ENCODE measurements at regions not wholly inside any gene's neighbourhood (a gene's known extent, or its start where the extent isn't known, plus 50 kb on each side); places are given as distances from the start of the nearest gene placed in this dataset.

DNA sequence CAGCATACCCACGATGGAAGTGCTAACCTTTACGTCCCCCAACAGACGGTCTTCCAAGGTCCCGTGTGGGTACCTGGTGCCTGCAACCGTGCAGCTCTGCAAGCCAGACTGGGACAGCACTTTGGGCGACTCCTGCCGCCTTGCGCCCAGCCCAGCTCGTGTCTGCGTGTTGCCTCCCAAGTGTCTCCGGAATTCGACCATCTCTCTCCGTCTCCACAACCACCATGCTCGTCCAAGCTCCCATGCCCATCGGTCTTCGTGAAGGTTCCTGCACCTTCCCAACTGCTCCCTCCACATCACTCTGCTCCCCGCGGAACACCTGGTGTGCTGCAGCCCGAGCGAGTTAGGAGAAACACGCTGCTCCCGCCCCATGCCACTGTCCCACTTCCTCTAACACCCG lies 173.2 kb upstream of the AFDN start:
- H3K79me2 ChIP-seq (ENCODE audit: insufficient read depth, low read length): no peaks in the 10 kb centered on the region
- TF ChIP-seq EZH2phosphoT487 (conservative IDR thresholded peaks at IDR 0.05; ENCODE audit: low read length): no peak
- TF ChIP-seq, protein P1, sequence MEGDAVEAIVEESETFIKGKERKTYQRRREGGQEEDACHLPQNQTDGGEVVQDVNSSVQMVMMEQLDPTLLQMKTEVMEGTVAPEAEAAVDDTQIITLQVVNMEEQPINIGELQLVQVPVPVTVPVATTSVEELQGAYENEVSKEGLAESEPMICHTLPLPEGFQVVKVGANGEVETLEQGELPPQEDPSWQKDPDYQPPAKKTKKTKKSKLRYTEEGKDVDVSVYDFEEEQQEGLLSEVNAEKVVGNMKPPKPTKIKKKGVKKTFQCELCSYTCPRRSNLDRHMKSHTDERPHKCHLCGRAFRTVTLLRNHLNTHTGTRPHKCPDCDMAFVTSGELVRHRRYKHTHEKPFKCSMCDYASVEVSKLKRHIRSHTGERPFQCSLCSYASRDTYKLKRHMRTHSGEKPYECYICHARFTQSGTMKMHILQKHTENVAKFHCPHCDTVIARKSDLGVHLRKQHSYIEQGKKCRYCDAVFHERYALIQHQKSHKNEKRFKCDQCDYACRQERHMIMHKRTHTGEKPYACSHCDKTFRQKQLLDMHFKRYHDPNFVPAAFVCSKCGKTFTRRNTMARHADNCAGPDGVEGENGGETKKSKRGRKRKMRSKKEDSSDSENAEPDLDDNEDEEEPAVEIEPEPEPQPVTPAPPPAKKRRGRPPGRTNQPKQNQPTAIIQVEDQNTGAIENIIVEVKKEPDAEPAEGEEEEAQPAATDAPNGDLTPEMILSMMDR (IDR thresholded peaks at IDR 0.05; ENCODE audit: insufficient read depth, low read length, poor library complexity, severe bottlenecking): no peak
- no peaks in the 10 kb centered on the region for H4K20me1 ChIP-seq (ENCODE audit: low read depth, low read length)
- H3K4me2 ChIP-seq (ENCODE audit: low read depth, low read length, poor library complexity, severe bottlenecking): no peak overlapping the region
- H3K9me2 ChIP-seq (replicated peaks; ENCODE audit: insufficient read depth, low read length): no peaks in the 10 kb centered on the region
- no peak overlapping the region for H3K4me3 ChIP-seq (ENCODE audit: insufficient read depth, low read length, poor library complexity, severe bottlenecking)
- no peaks in the 10 kb centered on the region for H3K27me3 ChIP-seq (ENCODE audit: low read length)
- no peaks in the 10 kb centered on the region for H3F3A ChIP-seq (ENCODE audit: insufficient read depth)
- no peaks in the 10 kb centered on the region for H3K36me3 ChIP-seq (ENCODE audit: low read length)
- H3K9me3 ChIP-seq (ENCODE audit: insufficient read depth, low read length): no peaks in the 10 kb centered on the region
- no peak overlapping the region for H3K9ac ChIP-seq (ENCODE audit: low read length)
- H2AFZ ChIP-seq (ENCODE audit: low read depth, low read length, severe bottlenecking): no peak overlapping the region
- H3K27ac ChIP-seq (ENCODE audit: low read depth, low read length): no peak overlapping the region

DNA sequence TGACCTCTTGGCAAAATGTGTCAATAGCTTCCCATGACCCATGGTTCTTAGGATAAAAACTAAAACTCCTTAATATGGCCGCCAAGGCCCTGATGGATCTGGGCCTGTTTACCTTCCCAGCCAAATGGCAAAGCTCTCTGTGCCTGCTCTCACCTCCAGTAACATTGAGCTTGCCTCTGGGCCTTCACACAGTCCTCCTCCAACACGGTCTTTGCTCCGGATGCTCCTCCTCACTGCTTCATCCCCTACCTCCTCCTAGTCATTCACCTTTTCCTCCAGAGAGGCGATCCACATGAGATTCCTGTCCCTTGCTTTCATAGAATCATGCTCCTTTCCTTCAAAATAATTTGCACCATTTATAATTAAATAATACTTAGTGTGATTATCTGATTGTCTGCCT lies 172.3 kb upstream of the AFDN start:
- H3K4me2 ChIP-seq (ENCODE audit: low read depth, low read length, poor library complexity, severe bottlenecking): no peak overlapping the region
- H3F3A ChIP-seq (ENCODE audit: insufficient read depth): no peaks in the 10 kb centered on the region

DNA sequence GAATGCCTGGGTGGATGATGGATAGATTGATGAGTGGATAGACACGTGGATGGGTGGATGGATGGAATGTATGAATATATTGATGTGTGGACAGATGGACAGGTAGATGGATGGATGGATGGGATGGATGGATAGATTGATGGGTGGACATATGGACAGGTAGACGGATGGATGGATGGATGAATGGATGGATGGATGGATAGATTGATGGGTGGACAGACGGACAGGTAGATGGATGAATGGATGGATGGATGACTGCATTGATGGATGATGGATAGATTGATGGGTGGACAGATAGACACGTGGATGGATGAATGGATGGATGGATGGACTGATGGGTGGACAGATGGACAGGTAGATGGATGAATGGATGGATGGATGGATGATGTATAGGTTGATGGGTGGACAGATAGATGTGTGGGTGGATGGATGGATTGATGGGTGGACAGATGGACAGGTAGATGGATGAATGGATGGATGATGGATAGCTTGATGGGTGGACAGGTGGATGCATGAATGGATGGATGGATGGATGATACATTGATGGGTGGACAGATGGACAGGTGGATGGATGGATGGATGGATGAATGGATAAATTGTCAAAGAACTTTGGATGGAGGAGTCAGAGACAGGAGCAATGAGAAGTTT lies 171.4 kb upstream of the AFDN start:
- Histone ChIP-seq H3F3A (ENCODE audit: insufficient read depth) (no peaks in the 10 kb centered on the region), H3K36me3 (ENCODE audit: low read length) (no peaks in the 10 kb centered on the region), H3K79me2 (ENCODE audit: insufficient read depth, low read length) (no peaks in the 10 kb centered on the region), H3K9me3 (ENCODE audit: insufficient read depth, low read length) (no peaks in the 10 kb centered on the region), H3K4me2 (ENCODE audit: low read depth, low read length, poor library complexity, severe bottlenecking) (no peak overlapping the region), H2AFZ (ENCODE audit: low read depth, low read length, severe bottlenecking) (no peak overlapping the region), H3K9ac (ENCODE audit: low read length) (no peak overlapping the region), H3K27ac (ENCODE audit: low read depth, low read length) (no peak overlapping the region), H3K27me3 (ENCODE audit: low read length) (no peaks in the 10 kb centered on the region), H3K9me2 (replicated peaks; ENCODE audit: insufficient read depth, low read length) (no peaks in the 10 kb centered on the region), H3K4me3 (ENCODE audit: insufficient read depth, low read length, poor library complexity, severe bottlenecking) (no peak overlapping the region), H4K20me1 (ENCODE audit: low read depth, low read length) (no peaks in the 10 kb centered on the region)
- TF ChIP-seq, protein P1 (IDR thresholded peaks at IDR 0.05; ENCODE audit: insufficient read depth, low read length, poor library complexity, severe bottlenecking): no peak
- TF ChIP-seq EZH2phosphoT487 (conservative IDR thresholded peaks at IDR 0.05; ENCODE audit: low read length): no peak

More for the DNA sequence above, 172.3 kb upstream of the AFDN start:
- no peaks in the 10 kb centered on the region for H3K9me3 ChIP-seq (ENCODE audit: insufficient read depth, low read length)
- no peaks in the 10 kb centered on the region for H3K9me2 ChIP-seq (replicated peaks; ENCODE audit: insufficient read depth, low read length)
- no peak overlapping the region for H3K9ac ChIP-seq (ENCODE audit: low read length)
- H3K4me3 ChIP-seq (ENCODE audit: insufficient read depth, low read length, poor library complexity, severe bottlenecking): no peak overlapping the region
- no peaks in the 10 kb centered on the region for H4K20me1 ChIP-seq (ENCODE audit: low read depth, low read length)
- H3K36me3 ChIP-seq (ENCODE audit: low read length): no peaks in the 10 kb centered on the region
- H3K27me3 ChIP-seq (ENCODE audit: low read length): no peaks in the 10 kb centered on the region
- no peak overlapping the region for H3K27ac ChIP-seq (ENCODE audit: low read depth, low read length)
- H3K79me2 ChIP-seq (ENCODE audit: insufficient read depth, low read length): no peaks in the 10 kb centered on the region
- TF ChIP-seq, protein P1 (IDR thresholded peaks at IDR 0.05; ENCODE audit: insufficient read depth, low read length, poor library complexity, severe bottlenecking): no peak
- TF ChIP-seq EZH2phosphoT487 (conservative IDR thresholded peaks at IDR 0.05; ENCODE audit: low read length): no peak
- H2AFZ ChIP-seq (ENCODE audit: low read depth, low read length, severe bottlenecking): no peak overlapping the region
